PC-9 (cell line): ENCODE measurements at regions not wholly inside any gene's neighbourhood (a gene's known extent, or its start where the extent isn't known, plus 50 kb on each side); places are given as distances from the start of the nearest gene placed in this dataset.

Source experiments
- BruUV-seq: library from RNA; stranded (reverse); fragments of 400-500 nt; replicated peaks from 2 replicates; lab custom pipeline; 2021; lab: Mats Ljungman, UMichigan
- CTCF ChIA-PET: fragments of 300-600 bp; sonication (Branson Sonifier 250); formaldehyde crosslinking; loops from one replicate; lab custom pipeline; 2022; ENCODE audit warnings: antibody characterized with exemption; lab: Charles Lee
- POLR2A ChIA-PET: fragments of 300-600 bp; sonication (Branson Sonifier 250); formaldehyde crosslinking; loops from one replicate; lab custom pipeline; 2022; ENCODE audit warnings: antibody characterized with exemption; ENCODE audit not compliant: unreplicated experiment; lab: Charles Lee
- DNase-seq, 2 experiments: peaks; one replicate each; pipeline versions ENCODE4 v3.0.0 to v3.0.0-alpha.2; 2015 to 2022; ENCODE audit warnings: mixed read lengths in 1 of 2
- H2AFZ ChIP-seq: fragments of 200-600 bp; sonication (generic); 2 replicates; pipeline ENCODE4 v1.8.1; 2017; ENCODE audit warnings: antibody characterized with exemption
- H3F3A ChIP-seq: fragments of 200-600 bp; sonication (generic); 2 replicates; pipeline ENCODE4 v1.8.1; 2017; ENCODE audit warnings: antibody characterized with exemption, mild to moderate bottlenecking, low read depth; ENCODE audit not compliant: insufficient read depth
- H3K27ac ChIP-seq: fragments of 200-600 bp; sonication (generic); 2 replicates; pipeline ENCODE4 v1.6.1; 2016; ENCODE audit warnings: mixed run types
- H3K27me3 ChIP-seq: fragments of 200-600 bp; sonication (generic); 2 replicates; pipeline ENCODE4 v1.6.1; 2016; ENCODE audit warnings: low read depth, mixed run types; ENCODE audit not compliant: insufficient read depth
- H3K36me3 ChIP-seq: fragments of 200-600 bp; sonication (generic); 2 replicates; pipeline ENCODE4 v1.6.1; 2016; ENCODE audit warnings: low read depth, mixed run types
- H3K4me1 ChIP-seq: fragments of 200-600 bp; sonication (generic); replicated peaks from 2 replicates; pipeline ENCODE4 v1.6.1; 2016; ENCODE audit warnings: mixed run types; ENCODE audit not compliant: insufficient read depth
- H3K4me2 ChIP-seq: fragments of 200-600 bp; sonication (generic); 2 replicates; pipeline ENCODE4 v1.6.1; 2017; ENCODE audit warnings: mixed run types
- H3K4me3 ChIP-seq: fragments of 200-600 bp; sonication (generic); 2 replicates; pipeline ENCODE4 v1.6.1; 2016; ENCODE audit warnings: mixed run types
- H3K79me2 ChIP-seq: fragments of 200-600 bp; sonication (generic); 2 replicates; pipeline ENCODE4 v1.6.1; 2017; ENCODE audit warnings: low read depth, mixed run types
- H3K9me2 ChIP-seq: fragments of 200-600 bp; sonication (generic); 2 replicates; pipeline ENCODE4 v1.8.1; 2017; ENCODE audit warnings: mild to moderate bottlenecking; ENCODE audit not compliant: insufficient read depth
- H3K9me3 ChIP-seq: fragments of 200-600 bp; sonication (generic); 2 replicates; pipeline ENCODE4 v1.8.1; 2016; ENCODE audit warnings: low read depth; ENCODE audit not compliant: insufficient read depth
- H4K20me1 ChIP-seq: fragments of 200-600 bp; sonication (generic); 2 replicates; pipeline ENCODE4 v1.8.1; 2017; ENCODE audit not compliant: insufficient read depth
- CTCF ChIP-seq: fragments of 200-600 bp; sonication (generic); conservative IDR thresholded peaks from 2 replicates; pipeline ENCODE4 v1.6.1; 2017; ENCODE audit warnings: mixed run types, antibody characterized with exemption, mild to moderate bottlenecking, moderate library complexity
- EZH2 ChIP-seq: fragments of 200-600 bp; sonication (generic); IDR thresholded peaks from 2 replicates; pipeline ENCODE4 v1.8.0; 2017; ENCODE audit warnings: antibody characterized with exemption, low read depth
- intact Hi-C: fragments of 100-400 bp; cut with micrococcal nuclease; formaldehyde crosslinking; loops from one replicate; pipeline ENCODE4 v1.10.0; 2022; ENCODE audit not compliant: unreplicated experiment

- ChIA-PET POLR2A (no interaction called here), CTCF (no interaction called here)
- intact Hi-C loops = no loop called here
- no peak overlapping the region for H2AFZ ChIP-seq
- H3K4me1 ChIP-seq = no peaks in the 10 kb centered on the region
- H4K20me1 ChIP-seq = no peaks in the 10 kb centered on the region
- TF ChIP-seq CTCF (no peak), EZH2 (no peak)
- H3K27me3 ChIP-seq = peaks cover 3% of the 10 kb centered on the region; the same call in 1 of the 2 replicates
- no peak overlapping the region for H3K4me2 ChIP-seq
- H3K36me3 ChIP-seq = no peaks in the 10 kb centered on the region
- no peaks in the 10 kb centered on the region for H3K9me3 ChIP-seq
- no TSS peak for BruUV-seq
- H3F3A ChIP-seq = no peaks in the 10 kb centered on the region
- H3K79me2 ChIP-seq = no peaks in the 10 kb centered on the region
- H3K9me2 ChIP-seq = no peaks in the 10 kb centered on the region
- no peak overlapping the region for H3K4me3 ChIP-seq
- H3K27ac ChIP-seq = no peak overlapping the region
- DNase-seq = no peak
Observed at GRCh38 chr14:94989417-94989816, 167.9 kb downstream of the DICER1 start.

- no peak for TF ChIP-seq CTCF
- no peak for TF ChIP-seq EZH2
- DNase-seq = no peak
- H4K20me1 ChIP-seq = no peaks in the 10 kb centered on the region
- no peak overlapping the region for H2AFZ ChIP-seq
- no peaks in the 10 kb centered on the region for H3F3A ChIP-seq
- H3K9me2 ChIP-seq = no peaks in the 10 kb centered on the region
- H3K4me2 ChIP-seq = no peak overlapping the region
- no peaks in the 10 kb centered on the region for H3K9me3 ChIP-seq
- H3K27me3 ChIP-seq = peaks cover 5% of the 10 kb centered on the region; the same call in 1 of the 2 replicates
- H3K79me2 ChIP-seq = no peaks in the 10 kb centered on the region
- no peaks in the 10 kb centered on the region for H3K4me1 ChIP-seq
- ChIA-PET CTCF (no interaction called here), POLR2A (no interaction called here)
- H3K4me3 ChIP-seq = no peak overlapping the region
- H3K36me3 ChIP-seq = no peaks in the 10 kb centered on the region
- intact Hi-C loops = no loop called here
- H3K27ac ChIP-seq = no peak overlapping the region
- BruUV-seq = no TSS peak
Observed at GRCh38 chr14:94987409-94987808, 169.9 kb downstream of the DICER1 start.

- H3F3A ChIP-seq = no peaks in the 10 kb centered on the region
- H3K4me3 ChIP-seq = no peak overlapping the region
- no peak for DNase-seq
- no peaks in the 10 kb centered on the region for H3K9me3 ChIP-seq
- no peak overlapping the region for H3K4me2 ChIP-seq
- POLR2A ChIA-PET = no interaction called here
- BruUV-seq = no TSS peak
- no peaks in the 10 kb centered on the region for H3K36me3 ChIP-seq
- CTCF ChIA-PET = no interaction called here
- peaks cover 31% of the 10 kb centered on the region; the same call in 1 of the 2 replicates for H3K27me3 ChIP-seq
- H3K27ac ChIP-seq = no peak overlapping the region
- no peak for TF ChIP-seq EZH2
- TF ChIP-seq CTCF = no peak
- H3K4me1 ChIP-seq = no peaks in the 10 kb centered on the region
- no peaks in the 10 kb centered on the region for H4K20me1 ChIP-seq
- H3K9me2 ChIP-seq = no peaks in the 10 kb centered on the region
- intact Hi-C loops = no loop called here
- H3K79me2 ChIP-seq = no peaks in the 10 kb centered on the region
- H2AFZ ChIP-seq = no peak overlapping the region
Observed at GRCh38 chr14:94979891-94980290, 177.4 kb downstream of the DICER1 start.
